A549 (cell line): ENCODE measurements at regions not wholly inside any gene's neighbourhood (a gene's known extent, or its start where the extent isn't known, plus 50 kb on each side); places are given as distances from the start of the nearest gene placed in this dataset.

Experiments used
- ATAC-seq, 2 experiments: fragments of 200-7000 bp in 1 of 2; fragments of >200 bp in 1 of 2; cut with Nextera tagmentation in 1 of 2; cut with Tn5 transposase in 1 of 2; 3 replicates each; pipeline versions ENCODE4 v1.8.0 to v1.9.1; 2018 to 2020; ENCODE audit warnings: mild to moderate bottlenecking in 1 of 2, moderate library complexity in 1 of 2
- CTCF ChIA-PET: fragments of 300-600 bp; sonication (Branson Sonifier 250); formaldehyde crosslinking; extraction: SDS; loops from one replicate; lab custom pipeline; 2021; ENCODE audit warnings: antibody characterized with exemption, inconsistent platforms; lab: Yijun Ruan, JAX
- POLR2A ChIA-PET: fragments of 350-600 bp; formaldehyde crosslinking; extraction: SDS; loops from one replicate; lab custom pipeline; 2021; ENCODE audit warnings: antibody characterized with exemption, inconsistent platforms; lab: Yijun Ruan, JAX
- DNase-seq, 2 experiments: peaks; one replicate each; pipeline versions ENCODE4 v3.0.0 to v3.0.0-alpha.2; 2011 to 2016; ENCODE audit warnings: low read depth in 1 of 2, low spot score in 1 of 2
- FAIRE-seq: peaks from 2 replicates; lab custom pipeline; 2011; peaks lifted over from hg19 to GRCh38; lab: Jason Lieb, UNC
- H3K27ac ChIP-seq, 2 experiments: fragments of >200 bp; sonication (Bioruptor Twin); formaldehyde crosslinking; 3 replicates each; pipeline ENCODE4 v1.5.1; 2016 to 2017
- H3K4me1 ChIP-seq: fragments of >200 bp; sonication (Bioruptor Twin); formaldehyde crosslinking; 3 replicates; pipeline ENCODE4 v1.6.1; 2016
- H3K4me2 ChIP-seq: fragments of >200 bp; sonication (Bioruptor Twin); formaldehyde crosslinking; 3 replicates; pipeline ENCODE4 v1.6.1; 2016
- H3K4me3 ChIP-seq: fragments of >200 bp; sonication (Bioruptor Twin); formaldehyde crosslinking; 3 replicates; pipeline ENCODE4 v1.5.1; 2016
- H3K9me3 ChIP-seq: fragments of >200 bp; sonication (Bioruptor Twin); formaldehyde crosslinking; 3 replicates; pipeline ENCODE4 v1.6.1; 2016
- CBX2 ChIP-seq: fragments of 200-600 bp; sonication (generic); IDR thresholded peaks from 2 replicates; pipeline ENCODE4 v1.6.1; 2016; ENCODE audit warnings: low read depth, mild to moderate bottlenecking, borderline replicate concordance
- EHMT2 ChIP-seq: fragments of 200-600 bp; sonication (generic); IDR thresholded peaks from 2 replicates; pipeline ENCODE4 v1.6.1; 2016; ENCODE audit warnings: antibody characterized with exemption, low read depth, mild to moderate bottlenecking, moderate library complexity
- FOSL2 ChIP-seq, 2 experiments: fragments of 450-650 bp in 1 of 2; fragments of >200 bp in 1 of 2; sonication (Bioruptor Twin) in 1 of 2; formaldehyde crosslinking; IDR thresholded peaks; 2 replicates each; pipeline versions ENCODE4 v1.5.0 to v1.6.1; 2016 to 2020; ENCODE audit warnings: mild to moderate bottlenecking in 1 of 2, moderate library complexity in 1 of 2
- GATA3 ChIP-seq: IDR thresholded peaks from 2 replicates; pipeline ENCODE4 v1.6.1; 2012; ENCODE audit warnings: borderline replicate concordance
- HEYL ChIP-seq: fragments of 250-450 bp; sonication (Bioruptor Pico); IDR thresholded peaks from 2 replicates; pipeline ENCODE4 v1.8.0; 2021; ENCODE audit warnings: mild to moderate bottlenecking, moderate library complexity
- KDM1A ChIP-seq: fragments of 200-600 bp; sonication (generic); IDR thresholded peaks from 2 replicates; pipeline ENCODE4 v1.6.1; 2016; ENCODE audit warnings: low read depth, mild to moderate bottlenecking
- MAZ ChIP-seq: fragments of 150-350 bp; IDR thresholded peaks from 2 replicates; pipeline ENCODE4 v1.6.1; 2014; ENCODE audit warnings: antibody characterized with exemption, low read depth, low read length, borderline replicate concordance
- PHF8 ChIP-seq: fragments of 200-600 bp; sonication (generic); IDR thresholded peaks from 2 replicates; pipeline ENCODE4 v1.6.1; 2016; ENCODE audit warnings: low read depth, mild to moderate bottlenecking, antibody characterized with exemption, moderate library complexity, borderline replicate concordance
- POLR2A ChIP-seq: IDR thresholded peaks from 2 replicates; pipeline ENCODE4 v1.6.1; 2012; ENCODE audit warnings: mild to moderate bottlenecking, low read length
- RARB ChIP-seq: fragments of 250-450 bp; sonication (Bioruptor Pico); IDR thresholded peaks from 2 replicates; pipeline ENCODE4 v1.8.0; 2021; ENCODE audit warnings: mild to moderate bottlenecking, moderate library complexity
- ZNF302 ChIP-seq: fragments of 250-450 bp; sonication (Bioruptor Pico); IDR thresholded peaks from 2 replicates; pipeline ENCODE4 v1.9.0; 2021; ENCODE audit warnings: inconsistent platforms, mild to moderate bottlenecking, moderate library complexity
- WGBS: methylation state at CpG from one replicate; pipeline ENCODE4 v1.1.6; 2017; ENCODE audit errors: missing lambda C conversion rate; 5-methylcytosine and 5-hydroxymethylcytosine counted together
- TF ChIP-seq, protein P1 (sequence below): IDR thresholded peaks from 2 replicates; pipeline ENCODE4 v1.6.1; 2012
- TF ChIP-seq, protein P2 (sequence below): fragments of >200 bp; sonication (Bioruptor Twin); formaldehyde crosslinking; IDR thresholded peaks from 3 replicates; pipeline ENCODE4 v1.6.1; 2016
- TF ChIP-seq, protein P3 (sequence below): fragments of >200 bp; sonication (Bioruptor Twin); formaldehyde crosslinking; IDR thresholded peaks from 2 replicates; pipeline ENCODE4 v1.6.1; 2016
- TF ChIP-seq, protein P4 (sequence below): fragments of 150-350 bp; IDR thresholded peaks from 2 replicates; pipeline ENCODE4 v1.6.1; 2014; ENCODE audit warnings: low read depth, mild to moderate bottlenecking, low read length
- TF ChIP-seq, protein P5 (sequence below): IDR thresholded peaks from 2 replicates; pipeline ENCODE4 v1.6.1; 2012
- TF ChIP-seq, protein P6 (sequence below): fragments of >200 bp; sonication (Bioruptor Twin); formaldehyde crosslinking; IDR thresholded peaks from 3 replicates; pipeline ENCODE4 v1.5.1; 2016
- TF ChIP-seq, protein P7 (sequence below): fragments of 250-450 bp; sonication (Bioruptor Pico); IDR thresholded peaks from 2 replicates; pipeline ENCODE4 v1.5.0; 2020; ENCODE audit warnings: low read depth, mild to moderate bottlenecking, moderate library complexity
- TF ChIP-seq, protein P8 (sequence below): fragments of 450-650 bp; IDR thresholded peaks from 2 replicates; pipeline ENCODE4 v1.6.1; 2014; ENCODE audit warnings: antibody characterized with exemption
- TF ChIP-seq, protein P9 (sequence below): fragments of 200-600 bp; sonication (generic); IDR thresholded peaks from 2 replicates; pipeline ENCODE4 v1.6.1; 2016; ENCODE audit warnings: antibody characterized with exemption, mild to moderate bottlenecking, moderate library complexity

DNA sequence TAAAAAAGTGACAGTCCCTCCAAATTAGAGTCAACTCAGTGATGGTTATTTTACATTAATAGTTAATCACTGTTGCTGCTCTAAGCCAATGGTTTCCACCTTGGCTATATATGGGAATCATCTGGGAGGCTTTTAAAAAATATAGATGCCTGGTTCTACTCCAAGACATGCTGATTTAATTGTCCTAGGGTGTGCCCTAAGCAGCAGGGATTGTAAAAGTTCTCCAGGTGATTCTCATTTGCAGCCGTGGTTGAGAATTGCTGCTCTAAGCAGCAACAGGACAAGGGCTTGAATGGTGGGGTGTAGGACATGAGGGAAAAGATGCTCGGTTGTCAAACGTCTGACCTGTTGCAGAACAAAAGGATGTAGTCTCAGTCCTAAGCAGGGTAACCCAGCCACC, 405.1 kb upstream of the MCTP2 start (continued):
- TF ChIP-seq, protein P1, sequence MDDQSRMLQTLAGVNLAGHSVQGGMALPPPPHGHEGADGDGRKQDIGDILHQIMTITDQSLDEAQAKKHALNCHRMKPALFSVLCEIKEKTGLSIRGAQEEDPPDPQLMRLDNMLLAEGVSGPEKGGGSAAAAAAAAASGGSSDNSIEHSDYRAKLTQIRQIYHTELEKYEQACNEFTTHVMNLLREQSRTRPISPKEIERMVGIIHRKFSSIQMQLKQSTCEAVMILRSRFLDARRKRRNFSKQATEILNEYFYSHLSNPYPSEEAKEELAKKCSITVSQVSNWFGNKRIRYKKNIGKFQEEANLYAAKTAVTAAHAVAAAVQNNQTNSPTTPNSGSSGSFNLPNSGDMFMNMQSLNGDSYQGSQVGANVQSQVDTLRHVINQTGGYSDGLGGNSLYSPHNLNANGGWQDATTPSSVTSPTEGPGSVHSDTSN = no peak
- TF ChIP-seq ZNF302 (no peak), HEYL (CRISPR knock-in tag) (no peak), EHMT2 (no peak)
- TF ChIP-seq, protein P2, sequence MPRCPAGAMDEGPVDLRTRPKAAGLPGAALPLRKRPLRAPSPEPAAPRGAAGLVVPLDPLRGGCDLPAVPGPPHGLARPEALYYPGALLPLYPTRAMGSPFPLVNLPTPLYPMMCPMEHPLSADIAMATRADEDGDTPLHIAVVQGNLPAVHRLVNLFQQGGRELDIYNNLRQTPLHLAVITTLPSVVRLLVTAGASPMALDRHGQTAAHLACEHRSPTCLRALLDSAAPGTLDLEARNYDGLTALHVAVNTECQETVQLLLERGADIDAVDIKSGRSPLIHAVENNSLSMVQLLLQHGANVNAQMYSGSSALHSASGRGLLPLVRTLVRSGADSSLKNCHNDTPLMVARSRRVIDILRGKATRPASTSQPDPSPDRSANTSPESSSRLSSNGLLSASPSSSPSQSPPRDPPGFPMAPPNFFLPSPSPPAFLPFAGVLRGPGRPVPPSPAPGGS = no peak
- TF ChIP-seq, protein P3, sequence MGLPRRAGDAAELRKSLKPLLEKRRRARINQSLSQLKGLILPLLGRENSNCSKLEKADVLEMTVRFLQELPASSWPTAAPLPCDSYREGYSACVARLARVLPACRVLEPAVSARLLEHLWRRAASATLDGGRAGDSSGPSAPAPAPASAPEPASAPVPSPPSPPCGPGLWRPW = no peak

DNA sequence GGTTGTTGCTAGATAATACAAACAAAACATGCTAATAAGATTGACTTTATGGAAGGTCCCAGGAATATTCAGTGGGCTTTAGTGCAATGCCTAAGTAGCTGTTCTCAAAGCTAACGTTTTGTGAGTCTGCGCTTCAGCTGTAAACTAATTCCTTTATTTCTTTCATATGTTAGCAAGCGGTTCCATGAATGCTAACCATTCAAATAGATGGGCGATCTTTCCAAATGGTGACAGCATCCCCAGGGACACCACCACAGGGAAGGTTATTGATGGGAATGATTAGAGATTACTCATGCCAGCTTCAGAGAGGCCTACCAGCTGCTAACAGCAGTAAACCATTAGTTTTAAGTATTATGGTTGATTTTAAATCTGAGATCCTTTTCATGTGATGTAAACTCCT, 405.7 kb upstream of the MCTP2 start:
- Histone ChIP-seq H3K4me3 (no peak overlapping the region), H3K4me2 (no peak overlapping the region), H3K4me1 (no peaks in the 10 kb centered on the region), H3K27ac (no peak overlapping the region), H3K9me3 (0 out of 3 replicates have a peak, but pooled peaks cover 2% of the 10 kb centered on the region)
- FAIRE-seq (no peak), DNase-seq (no peak), ATAC-seq (no peak)
- CTCF ChIA-PET = interaction anchor here (1.2 kb wide), 1 partner anchor 738 kb away, joined by 3 read pairs; no protein-coding TSS in a partner anchor
- TF ChIP-seq CBX2 (no peak), GATA3 (no peak), POLR2A (no peak), MAZ (no peak), FOSL2 (IDR thresholded peaks at IDR 0.05) (no peak), FOSL2 (CRISPR knock-in tag; IDR thresholded peaks at IDR 0.05) (no peak), PHF8 (no peak), KDM1A (no peak), EHMT2 (no peak), RARB (no peak)
- TF ChIP-seq, protein P4, sequence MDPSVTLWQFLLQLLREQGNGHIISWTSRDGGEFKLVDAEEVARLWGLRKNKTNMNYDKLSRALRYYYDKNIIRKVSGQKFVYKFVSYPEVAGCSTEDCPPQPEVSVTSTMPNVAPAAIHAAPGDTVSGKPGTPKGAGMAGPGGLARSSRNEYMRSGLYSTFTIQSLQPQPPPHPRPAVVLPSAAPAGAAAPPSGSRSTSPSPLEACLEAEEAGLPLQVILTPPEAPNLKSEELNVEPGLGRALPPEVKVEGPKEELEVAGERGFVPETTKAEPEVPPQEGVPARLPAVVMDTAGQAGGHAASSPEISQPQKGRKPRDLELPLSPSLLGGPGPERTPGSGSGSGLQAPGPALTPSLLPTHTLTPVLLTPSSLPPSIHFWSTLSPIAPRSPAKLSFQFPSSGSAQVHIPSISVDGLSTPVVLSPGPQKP = no peak
- TF ChIP-seq, protein P5, sequence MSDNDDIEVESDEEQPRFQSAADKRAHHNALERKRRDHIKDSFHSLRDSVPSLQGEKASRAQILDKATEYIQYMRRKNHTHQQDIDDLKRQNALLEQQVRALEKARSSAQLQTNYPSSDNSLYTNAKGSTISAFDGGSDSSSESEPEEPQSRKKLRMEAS = no peak
- TF ChIP-seq, protein P6, sequence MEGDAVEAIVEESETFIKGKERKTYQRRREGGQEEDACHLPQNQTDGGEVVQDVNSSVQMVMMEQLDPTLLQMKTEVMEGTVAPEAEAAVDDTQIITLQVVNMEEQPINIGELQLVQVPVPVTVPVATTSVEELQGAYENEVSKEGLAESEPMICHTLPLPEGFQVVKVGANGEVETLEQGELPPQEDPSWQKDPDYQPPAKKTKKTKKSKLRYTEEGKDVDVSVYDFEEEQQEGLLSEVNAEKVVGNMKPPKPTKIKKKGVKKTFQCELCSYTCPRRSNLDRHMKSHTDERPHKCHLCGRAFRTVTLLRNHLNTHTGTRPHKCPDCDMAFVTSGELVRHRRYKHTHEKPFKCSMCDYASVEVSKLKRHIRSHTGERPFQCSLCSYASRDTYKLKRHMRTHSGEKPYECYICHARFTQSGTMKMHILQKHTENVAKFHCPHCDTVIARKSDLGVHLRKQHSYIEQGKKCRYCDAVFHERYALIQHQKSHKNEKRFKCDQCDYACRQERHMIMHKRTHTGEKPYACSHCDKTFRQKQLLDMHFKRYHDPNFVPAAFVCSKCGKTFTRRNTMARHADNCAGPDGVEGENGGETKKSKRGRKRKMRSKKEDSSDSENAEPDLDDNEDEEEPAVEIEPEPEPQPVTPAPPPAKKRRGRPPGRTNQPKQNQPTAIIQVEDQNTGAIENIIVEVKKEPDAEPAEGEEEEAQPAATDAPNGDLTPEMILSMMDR = no peak
- TF ChIP-seq, protein P7, sequence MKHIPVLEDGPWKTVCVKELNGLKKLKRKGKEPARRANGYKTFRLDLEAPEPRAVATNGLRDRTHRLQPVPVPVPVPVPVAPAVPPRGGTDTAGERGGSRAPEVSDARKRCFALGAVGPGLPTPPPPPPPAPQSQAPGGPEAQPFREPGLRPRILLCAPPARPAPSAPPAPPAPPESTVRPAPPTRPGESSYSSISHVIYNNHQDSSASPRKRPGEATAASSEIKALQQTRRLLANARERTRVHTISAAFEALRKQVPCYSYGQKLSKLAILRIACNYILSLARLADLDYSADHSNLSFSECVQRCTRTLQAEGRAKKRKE (CRISPR knock-in tag) = no peak
- TF ChIP-seq, protein P8, sequence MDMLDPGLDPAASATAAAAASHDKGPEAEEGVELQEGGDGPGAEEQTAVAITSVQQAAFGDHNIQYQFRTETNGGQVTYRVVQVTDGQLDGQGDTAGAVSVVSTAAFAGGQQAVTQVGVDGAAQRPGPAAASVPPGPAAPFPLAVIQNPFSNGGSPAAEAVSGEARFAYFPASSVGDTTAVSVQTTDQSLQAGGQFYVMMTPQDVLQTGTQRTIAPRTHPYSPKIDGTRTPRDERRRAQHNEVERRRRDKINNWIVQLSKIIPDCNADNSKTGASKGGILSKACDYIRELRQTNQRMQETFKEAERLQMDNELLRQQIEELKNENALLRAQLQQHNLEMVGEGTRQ = no peak
- TF ChIP-seq, protein P9, sequence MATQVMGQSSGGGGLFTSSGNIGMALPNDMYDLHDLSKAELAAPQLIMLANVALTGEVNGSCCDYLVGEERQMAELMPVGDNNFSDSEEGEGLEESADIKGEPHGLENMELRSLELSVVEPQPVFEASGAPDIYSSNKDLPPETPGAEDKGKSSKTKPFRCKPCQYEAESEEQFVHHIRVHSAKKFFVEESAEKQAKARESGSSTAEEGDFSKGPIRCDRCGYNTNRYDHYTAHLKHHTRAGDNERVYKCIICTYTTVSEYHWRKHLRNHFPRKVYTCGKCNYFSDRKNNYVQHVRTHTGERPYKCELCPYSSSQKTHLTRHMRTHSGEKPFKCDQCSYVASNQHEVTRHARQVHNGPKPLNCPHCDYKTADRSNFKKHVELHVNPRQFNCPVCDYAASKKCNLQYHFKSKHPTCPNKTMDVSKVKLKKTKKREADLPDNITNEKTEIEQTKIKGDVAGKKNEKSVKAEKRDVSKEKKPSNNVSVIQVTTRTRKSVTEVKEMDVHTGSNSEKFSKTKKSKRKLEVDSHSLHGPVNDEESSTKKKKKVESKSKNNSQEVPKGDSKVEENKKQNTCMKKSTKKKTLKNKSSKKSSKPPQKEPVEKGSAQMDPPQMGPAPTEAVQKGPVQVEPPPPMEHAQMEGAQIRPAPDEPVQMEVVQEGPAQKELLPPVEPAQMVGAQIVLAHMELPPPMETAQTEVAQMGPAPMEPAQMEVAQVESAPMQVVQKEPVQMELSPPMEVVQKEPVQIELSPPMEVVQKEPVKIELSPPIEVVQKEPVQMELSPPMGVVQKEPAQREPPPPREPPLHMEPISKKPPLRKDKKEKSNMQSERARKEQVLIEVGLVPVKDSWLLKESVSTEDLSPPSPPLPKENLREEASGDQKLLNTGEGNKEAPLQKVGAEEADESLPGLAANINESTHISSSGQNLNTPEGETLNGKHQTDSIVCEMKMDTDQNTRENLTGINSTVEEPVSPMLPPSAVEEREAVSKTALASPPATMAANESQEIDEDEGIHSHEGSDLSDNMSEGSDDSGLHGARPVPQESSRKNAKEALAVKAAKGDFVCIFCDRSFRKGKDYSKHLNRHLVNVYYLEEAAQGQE = no peak
- WGBS = 24% methylated on average over 4 of the region's 4 CpGs
- POLR2A ChIA-PET = no interaction called here
